H1 (cell line): ENCODE measurements at regions not wholly inside any gene's neighbourhood (a gene's known extent, or its start where the extent isn't known, plus 50 kb on each side); places are given as distances from the start of the nearest gene placed in this dataset.

Source experiments
- SP4 ChIP-seq: IDR thresholded peaks from 2 replicates; pipeline ENCODE4 v1.6.1; 2012; ENCODE audit warnings: low read length, inconsistent platforms

DNA sequence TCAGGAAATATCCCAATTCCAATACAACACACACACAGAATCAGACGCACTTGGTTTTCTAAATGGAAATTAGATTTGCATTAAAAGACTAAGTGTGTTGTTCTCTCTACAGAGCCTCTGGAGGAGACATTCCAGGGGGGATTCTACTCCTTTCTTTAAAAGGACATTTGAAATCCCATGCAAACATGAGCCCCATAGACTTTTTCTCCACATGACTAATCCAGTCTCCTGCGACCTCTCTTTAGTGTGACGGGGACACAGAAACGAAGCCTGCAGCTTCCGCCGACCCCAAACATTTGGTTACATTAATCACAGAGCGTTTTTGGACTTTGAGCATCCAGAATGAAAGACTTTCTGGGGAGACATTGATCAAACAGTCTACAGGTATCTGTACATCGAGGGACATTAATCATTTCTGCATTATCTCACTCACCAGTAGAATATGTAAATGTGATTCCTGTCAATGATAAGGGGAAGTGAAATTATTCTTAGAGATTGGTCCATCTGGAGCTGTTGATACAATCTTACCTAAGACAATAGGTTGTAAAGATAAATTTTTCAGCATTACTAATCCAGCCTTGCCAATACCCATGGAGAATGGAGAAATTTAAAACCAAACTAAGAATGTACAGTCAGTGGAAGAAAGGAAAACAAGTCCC is 103.4 kb upstream of the IRX3 start (continued):
- TF ChIP-seq SP4: no peak
